ENCODE measurements at regions not wholly inside any gene's neighbourhood (a gene's known extent, or its start where the extent isn't known, plus 50 kb on each side); places are given as distances from the start of the nearest gene placed in this dataset.

DNA sequence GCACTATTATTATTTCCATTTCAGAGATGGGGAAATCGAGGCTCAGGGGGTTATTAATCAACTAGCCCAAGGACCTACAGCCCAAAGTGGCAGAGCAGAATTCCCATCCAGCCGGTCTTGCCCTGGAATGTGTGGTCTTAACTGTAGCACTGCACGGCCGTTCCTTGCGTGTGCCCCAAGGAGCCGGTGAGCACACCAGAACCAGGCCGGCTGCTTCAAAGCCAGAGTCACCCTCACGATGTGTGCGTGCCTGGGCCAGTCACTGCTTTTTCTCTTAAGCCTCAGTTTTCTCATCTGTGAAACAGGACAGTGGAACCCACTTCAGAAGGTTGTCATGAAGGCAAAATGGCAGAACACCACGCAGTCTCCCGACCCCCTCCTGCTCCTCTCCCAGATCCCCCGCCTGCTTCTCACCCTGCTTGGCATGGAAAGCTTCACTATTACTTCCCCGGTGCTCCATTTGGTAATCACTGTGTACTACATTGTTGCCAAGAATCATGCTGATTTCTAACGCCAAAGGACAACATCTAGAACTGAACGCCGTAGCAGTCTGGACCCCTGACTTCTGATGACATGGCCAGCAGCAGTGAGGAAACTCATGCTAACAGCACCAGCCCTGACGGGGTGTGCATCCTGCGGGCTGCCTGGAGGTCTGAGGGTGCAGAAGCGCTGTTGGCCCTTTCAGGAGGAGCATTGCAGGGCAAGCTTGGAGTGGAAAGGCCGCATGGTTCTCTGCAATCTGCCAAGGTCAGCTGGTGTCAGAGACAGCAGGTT is 106.8 kb upstream of the B3GAT1 start (continued):
- no peak for TF ChIP-seq EP300 (IDR thresholded peaks at IDR 0.05; ENCODE audit: borderline replicate concordance in 1 of 2, low read depth in 2 of 2, low read length in 2 of 2)
